HEK293 (cell line): ENCODE measurements at regions not wholly inside any gene's neighbourhood (a gene's known extent, or its start where the extent isn't known, plus 50 kb on each side); places are given as distances from the start of the nearest gene placed in this dataset.

Experiments
- CTCF ChIA-PET: fragments of 350-600 bp; formaldehyde crosslinking; extraction: SDS; loops from one replicate; lab custom pipeline; 2021; ENCODE audit warnings: antibody characterized with exemption; lab: Yijun Ruan, JAX
- POLR2A ChIA-PET: fragments of 300-600 bp; formaldehyde crosslinking; extraction: SDS; loops from one replicate; lab custom pipeline; 2020; ENCODE audit warnings: antibody characterized with exemption, inconsistent platforms; lab: Yijun Ruan, JAX
- H3K27ac ChIP-seq: fragments of 200-500 bp; sonication (Bioruptor generic); 2 replicates; pipeline ENCODE4 v1.5.1; 2014; ENCODE audit warnings: low read depth, low read length, control low read depth, inconsistent platforms; ENCODE audit errors: extremely low read depth
- H3K36me3 ChIP-seq, 2 experiments: fragments of 200-500 bp in 1 of 2; sonication (Bioruptor generic) in 1 of 2; 1 replicate in 1 of 2; 2 replicates in 1 of 2; pipeline ENCODE4 v1.5.1; 2014 to 2017; ENCODE audit warnings: inconsistent platforms in 2 of 2, low read length in 2 of 2; ENCODE audit not compliant: control insufficient read depth in 2 of 2, insufficient read depth in 1 of 2
- H3K4me1 ChIP-seq: fragments of 200-500 bp; sonication (Bioruptor generic); 2 replicates; pipeline ENCODE4 v1.5.1; 2014; ENCODE audit warnings: mild to moderate bottlenecking, low read length, inconsistent platforms; ENCODE audit not compliant: control insufficient read depth, insufficient read depth
- H3K4me3 ChIP-seq: 2 replicates; pipeline ENCODE4 v1.5.1; 2011; ENCODE audit warnings: low read depth, mild to moderate bottlenecking, control low read depth, low read length, moderate library complexity
- H3K9me3 ChIP-seq: fragments of 200-500 bp; sonication (Bioruptor generic); 2 replicates; pipeline ENCODE4 v1.5.1; 2014; ENCODE audit warnings: low read depth, low read length, inconsistent platforms; ENCODE audit not compliant: control insufficient read depth, insufficient read depth
- BCL11B ChIP-seq: fragments of 450-650 bp; formaldehyde crosslinking; IDR thresholded peaks from 2 replicates; pipeline ENCODE4 v1.5.1; 2016; ENCODE audit warnings: low read depth, missing biosample characterization, missing genetic modification characterization
- GLIS1 ChIP-seq: fragments of 450-650 bp; formaldehyde crosslinking; IDR thresholded peaks from 2 replicates; pipeline ENCODE4 v1.5.1; 2016; ENCODE audit warnings: missing biosample characterization, missing genetic modification characterization
- GLIS2 ChIP-seq: fragments of 450-650 bp; formaldehyde crosslinking; IDR thresholded peaks from 2 replicates; pipeline ENCODE4 v1.5.1; 2016; ENCODE audit warnings: missing biosample characterization, missing genetic modification characterization
- KLF10 ChIP-seq: fragments of 450-650 bp; IDR thresholded peaks from 2 replicates; pipeline ENCODE4 v1.5.1; 2018; ENCODE audit warnings: missing biosample characterization, mild to moderate bottlenecking, missing genetic modification characterization
- KLF8 ChIP-seq: fragments of 450-650 bp; formaldehyde crosslinking; IDR thresholded peaks from 2 replicates; pipeline ENCODE4 v1.5.1; 2016; ENCODE audit warnings: missing biosample characterization, missing genetic modification characterization
- KLF9 ChIP-seq: fragments of 450-650 bp; formaldehyde crosslinking; IDR thresholded peaks from 2 replicates; pipeline ENCODE4 v1.5.1; 2016; ENCODE audit warnings: missing biosample characterization, missing genetic modification characterization, low read depth
- MEIS1 ChIP-seq: sonication (generic); formaldehyde crosslinking; IDR thresholded peaks from 2 replicates; pipeline ENCODE4 v1.8.1; 2022; ENCODE audit warnings: missing genetic modification reagents, mild to moderate bottlenecking, borderline replicate concordance
- MZF1 ChIP-seq: fragments of 450-650 bp; formaldehyde crosslinking; IDR thresholded peaks from 2 replicates; pipeline ENCODE4 v1.5.1; 2017; ENCODE audit warnings: missing biosample characterization, missing genetic modification characterization, borderline replicate concordance
- OVOL3 ChIP-seq: fragments of 450-650 bp; formaldehyde crosslinking; IDR thresholded peaks from 2 replicates; pipeline ENCODE4 v1.5.1; 2016; ENCODE audit warnings: missing biosample characterization, missing genetic modification characterization
- SP2 ChIP-seq: fragments of 450-650 bp; formaldehyde crosslinking; IDR thresholded peaks from 2 replicates; pipeline ENCODE4 v1.5.1; 2016; ENCODE audit warnings: missing biosample characterization, missing genetic modification characterization
- SP3 ChIP-seq: fragments of 450-650 bp; formaldehyde crosslinking; IDR thresholded peaks from 2 replicates; pipeline ENCODE4 v1.5.1; 2016; ENCODE audit warnings: missing biosample characterization, missing genetic modification characterization
- ZBTB1 ChIP-seq: fragments of 450-650 bp; formaldehyde crosslinking; IDR thresholded peaks from 2 replicates; pipeline ENCODE4 v1.5.1; 2016; ENCODE audit warnings: missing biosample characterization, missing genetic modification characterization
- ZBTB17 ChIP-seq: fragments of 450-650 bp; formaldehyde crosslinking; IDR thresholded peaks from 2 replicates; pipeline ENCODE4 v1.5.1; 2016; ENCODE audit warnings: missing biosample characterization, missing genetic modification characterization
- ZBTB7A ChIP-seq: fragments of 450-650 bp; formaldehyde crosslinking; IDR thresholded peaks from 2 replicates; pipeline ENCODE4 v1.5.1; 2016; ENCODE audit warnings: low read depth, missing biosample characterization, missing genetic modification characterization
- ZNF114 ChIP-seq: fragments of 450-650 bp; formaldehyde crosslinking; IDR thresholded peaks from 2 replicates; pipeline ENCODE4 v1.5.0; 2017; ENCODE audit warnings: missing biosample characterization, missing genetic modification characterization
- ZNF121 ChIP-seq: fragments of 450-650 bp; formaldehyde crosslinking; IDR thresholded peaks from 2 replicates; pipeline ENCODE4 v1.5.1; 2016; ENCODE audit warnings: missing biosample characterization, missing genetic modification characterization
- ZNF148 ChIP-seq: fragments of 450-650 bp; formaldehyde crosslinking; IDR thresholded peaks from 2 replicates; pipeline ENCODE4 v1.5.0; 2017; ENCODE audit warnings: missing biosample characterization, missing genetic modification characterization, borderline replicate concordance
- ZNF157 ChIP-seq: fragments of 450-650 bp; formaldehyde crosslinking; IDR thresholded peaks from 2 replicates; pipeline ENCODE4 v1.5.1; 2016; ENCODE audit warnings: missing biosample characterization, missing genetic modification characterization
- ZNF2 ChIP-seq: fragments of 450-650 bp; formaldehyde crosslinking; IDR thresholded peaks from 2 replicates; pipeline ENCODE4 v1.5.1; 2016; ENCODE audit warnings: missing biosample characterization, missing genetic modification characterization
- ZNF23 ChIP-seq: fragments of 450-650 bp; formaldehyde crosslinking; IDR thresholded peaks from 2 replicates; pipeline ENCODE4 v1.5.1; 2016; ENCODE audit warnings: missing biosample characterization, missing genetic modification characterization, borderline replicate concordance
- ZNF341 ChIP-seq: fragments of 450-650 bp; formaldehyde crosslinking; IDR thresholded peaks from 2 replicates; pipeline ENCODE4; 2016; ENCODE audit warnings: low read depth, missing biosample characterization, missing genetic modification characterization
- ZNF423 ChIP-seq: fragments of 450-650 bp; formaldehyde crosslinking; IDR thresholded peaks from 2 replicates; pipeline ENCODE4 v1.5.1; 2016; ENCODE audit warnings: missing biosample characterization, missing genetic modification characterization
- ZNF48 ChIP-seq: fragments of 450-650 bp; formaldehyde crosslinking; IDR thresholded peaks from 2 replicates; pipeline ENCODE4 v1.5.1; 2016; ENCODE audit warnings: missing biosample characterization, missing genetic modification characterization
- ZNF530 ChIP-seq: fragments of 450-650 bp; formaldehyde crosslinking; IDR thresholded peaks from 2 replicates; pipeline ENCODE4 v1.5.1; 2016; ENCODE audit warnings: low read depth, missing biosample characterization, missing genetic modification characterization
- ZNF571 ChIP-seq: fragments of 450-650 bp; formaldehyde crosslinking; IDR thresholded peaks from 2 replicates; pipeline ENCODE4 v1.5.0; 2017; ENCODE audit warnings: missing biosample characterization, missing genetic modification characterization
- ZNF610 ChIP-seq: fragments of 450-650 bp; formaldehyde crosslinking; IDR thresholded peaks from 2 replicates; pipeline ENCODE4 v1.5.1; 2016; ENCODE audit warnings: missing biosample characterization, missing genetic modification characterization, borderline replicate concordance
- ZNF670 ChIP-seq: fragments of 450-650 bp; formaldehyde crosslinking; IDR thresholded peaks from 2 replicates; pipeline ENCODE4 v1.5.1; 2016; ENCODE audit warnings: missing biosample characterization, missing genetic modification characterization, low read depth
- ZNF776 ChIP-seq: fragments of 450-650 bp; formaldehyde crosslinking; IDR thresholded peaks from 2 replicates; pipeline ENCODE4 v1.5.0; 2017; ENCODE audit warnings: missing biosample characterization, missing genetic modification characterization, borderline replicate concordance
- ZNF792 ChIP-seq: fragments of 450-650 bp; formaldehyde crosslinking; IDR thresholded peaks from 2 replicates; pipeline ENCODE4 v1.5.1; 2016; ENCODE audit warnings: missing biosample characterization, missing genetic modification characterization
- ZNF837 ChIP-seq: fragments of 450-650 bp; formaldehyde crosslinking; IDR thresholded peaks from 2 replicates; pipeline ENCODE4 v1.5.1; 2016; ENCODE audit warnings: missing biosample characterization, missing genetic modification characterization
- ZSCAN18 ChIP-seq: fragments of 450-650 bp; formaldehyde crosslinking; IDR thresholded peaks from 2 replicates; pipeline ENCODE4 v1.5.1; 2016; ENCODE audit warnings: missing biosample characterization, missing genetic modification characterization
- ZSCAN4 ChIP-seq: fragments of 450-650 bp; formaldehyde crosslinking; IDR thresholded peaks from 2 replicates; pipeline ENCODE4 v1.5.1; 2017; ENCODE audit warnings: missing biosample characterization, missing genetic modification characterization

- H3K9me3 ChIP-seq: no peaks in the 10 kb centered on the region
- H3K36me3 ChIP-seq: no peaks in the 10 kb centered on the region
- no peaks in the 10 kb centered on the region; the same call in 1 of the 2 replicates for H3K4me1 ChIP-seq
- POLR2A ChIA-PET: no interaction called here
- H3K27ac ChIP-seq: no peak overlapping the region
- TF ChIP-seq KLF10 (tag by site-specific recombination) (no peak), ZBTB17 (tag by site-specific recombination) (no peak), ZNF114 (tag by site-specific recombination) (no peak), GLIS1 (tag by site-specific recombination) (no peak), ZNF157 (no peak), ZNF148 (tag by site-specific recombination) (no peak), BCL11B (tag by site-specific recombination) (no peak), ZNF610 (tag by site-specific recombination) (no peak), ZBTB7A (tag by site-specific recombination) (no peak), MEIS1 (CRISPR knock-in tag) (no peak), ZNF670 (tag by site-specific recombination) (no peak), ZNF530 (no peak), MZF1 (tag by site-specific recombination) (no peak), ZNF423 (tag by site-specific recombination) (no peak), OVOL3 (tag by site-specific recombination) (no peak), ZSCAN18 (no peak)
- H3K4me3 ChIP-seq: no peak overlapping the region
- CTCF ChIA-PET: interaction anchor here (0.6 kb wide), 1 partner anchor 178 kb away, joined by 3 read pairs; no protein-coding TSS in a partner anchor
Observed at GRCh38 chr2:172251231-172251630, 148.5 kb upstream of the DLX2 start.

- Histone ChIP-seq H3K36me3 (no peaks in the 10 kb centered on the region), H3K4me3 (no peak overlapping the region), H3K27ac (no peak overlapping the region), H3K9me3 (no peaks in the 10 kb centered on the region), H3K4me1 (no peaks in the 10 kb centered on the region; the same call in 1 of the 2 replicates)
- ChIA-PET POLR2A (no interaction called here), CTCF (interaction anchor here (0.6 to 1.1 kb wide), 3 partner anchors 20 to 177 kb away, joined by 3 to 4 read pairs (median 3); no protein-coding TSS in a partner anchor)
- TF ChIP-seq GLIS2 (tag by site-specific recombination): no peak
- TF ChIP-seq KLF9 (tag by site-specific recombination): no peak
- TF ChIP-seq ZNF341 (tag by site-specific recombination): no peak
- no peak for TF ChIP-seq ZNF792 (tag by site-specific recombination)
- no peak for TF ChIP-seq KLF8 (tag by site-specific recombination)
- TF ChIP-seq SP2 (tag by site-specific recombination): no peak
- TF ChIP-seq OVOL3 (tag by site-specific recombination): no peak
- TF ChIP-seq ZNF2 (tag by site-specific recombination): no peak
- TF ChIP-seq ZNF837: no peak
- TF ChIP-seq ZBTB1 (tag by site-specific recombination): no peak
- no peak for TF ChIP-seq ZNF121 (tag by site-specific recombination)
- no peak for TF ChIP-seq SP3 (tag by site-specific recombination)
- TF ChIP-seq ZNF571 (tag by site-specific recombination): no peak
- TF ChIP-seq ZNF48 (tag by site-specific recombination): no peak
- TF ChIP-seq ZSCAN4: no peak
- TF ChIP-seq ZNF23 (tag by site-specific recombination): no peak
- TF ChIP-seq ZNF776 (tag by site-specific recombination): no peak
Observed at GRCh38 chr2:172252154-172252553, 149.5 kb upstream of the DLX2 start.
